Fibroblast of skin of right quadriceps (primary cell): ENCODE measurements at regions not wholly inside any gene's neighbourhood (a gene's known extent, or its start where the extent isn't known, plus 50 kb on each side); places are given as distances from the start of the nearest gene placed in this dataset.
A peak's percentile ranks its signal among the peaks of the same experiment; 100 is the strongest.

ENCODE experiments used
- DNase-seq: peaks from one replicate; pipeline ENCODE4 v3.0.0-alpha.2; 2013

- DNase-seq, result no peak
Measured at GRCh38 chr20:7358670-7359069, 581.6 kb downstream of the HAO1 start.

GRCh38 chr20:7359739-7360138 is 580.5 kb downstream of the HAO1 start:
- DNase-seq, result no peak

- no peak for DNase-seq
Measured at GRCh38 chr20:7361321-7361720, 578.9 kb downstream of the HAO1 start.

GRCh38 chr20:7361931-7362330 is 578.3 kb downstream of the HAO1 start:
- DNase-seq, result no peak

- DNase-seq, result no peak
Measured at GRCh38 chr20:7362601-7363000, 577.7 kb downstream of the HAO1 start.

- no peak for DNase-seq
Measured at GRCh38 chr20:7366189-7366588, 574.1 kb downstream of the HAO1 start.

- DNase-seq, result no peak
Measured at GRCh38 chr20:7371518-7372163, 568.6 kb downstream of the HAO1 start.

GRCh38 chr20:7375905-7376304 is 564.4 kb downstream of the HAO1 start:
- peak; percentile 27 for DNase-seq

- peak; percentile 13 for DNase-seq
Measured at GRCh38 chr20:7378864-7379605, 561.2 kb downstream of the HAO1 start.

- peak; percentile 74 for DNase-seq
Measured at GRCh38 chr20:7379621-7380220, 560.5 kb downstream of the HAO1 start.

- no peak for DNase-seq
Measured at GRCh38 chr20:7383216-7383615, 557.0 kb downstream of the HAO1 start.

- DNase-seq, result no peak
Measured at GRCh38 chr20:7387638-7388193, 552.5 kb downstream of the HAO1 start.

- peak; percentile 63 for DNase-seq
Measured at GRCh38 chr20:7389216-7389615, 551.0 kb downstream of the HAO1 start.

- DNase-seq, result peak; percentile 32
Measured at GRCh38 chr20:7392542-7393206, 547.6 kb downstream of the HAO1 start.

GRCh38 chr20:7399114-7399513 is 541.1 kb downstream of the HAO1 start:
- no peak for DNase-seq

- no peak for DNase-seq
Measured at GRCh38 chr20:7399575-7399974, 540.7 kb downstream of the HAO1 start.

GRCh38 chr20:7406671-7407070 is 533.6 kb downstream of the HAO1 start:
- no peak for DNase-seq

GRCh38 chr20:7410150-7410549 is 530.1 kb downstream of the HAO1 start:
- DNase-seq, result no peak

- no peak for DNase-seq
Measured at GRCh38 chr20:7411075-7411474, 529.2 kb downstream of the HAO1 start.

- DNase-seq, result no peak
Measured at GRCh38 chr20:7415427-7415826, 524.8 kb downstream of the HAO1 start.

GRCh38 chr20:7416382-7416781 is 523.9 kb downstream of the HAO1 start:
- DNase-seq, result no peak

- no peak for DNase-seq
Measured at GRCh38 chr20:7420345-7420744, 519.9 kb downstream of the HAO1 start.

- DNase-seq, result no peak
Measured at GRCh38 chr20:7426890-7427496, 513.3 kb downstream of the HAO1 start.
